Spleen (tissue), 11 donors: ENCODE measurements at regions not wholly inside any gene's neighbourhood (a gene's known extent, or its start where the extent isn't known, plus 50 kb on each side); places are given as distances from the start of the nearest gene placed in this dataset.

Source experiments
- DNase-seq: peaks from one replicate; pipeline ENCODE4 v3.0.0-alpha.2; 2020
- H3K27ac ChIP-seq, 8 donors: fragments of 200-600 bp; sonication (generic) in 7 of 8; 1 replicate in 4 of 8; 2 replicates in 4 of 8; pipeline versions ENCODE4 v1.5.0 to v1.8.0; 2016 to 2021; ENCODE audit warnings: inconsistent platforms in 4 of 8, mild to moderate bottlenecking in 4 of 8, moderate library complexity in 1 of 8
- H3K27me3 ChIP-seq, 7 donors: fragments of 200-600 bp; sonication (generic) in 6 of 7; replicated peaks in 1 of 7; 1 replicate in 4 of 7; 2 replicates in 3 of 7; pipeline versions ENCODE4 v1.5.0 to v1.8.0; 2016 to 2021; ENCODE audit warnings: inconsistent platforms in 3 of 7, mild to moderate bottlenecking in 1 of 7
- H3K36me3 ChIP-seq, 6 donors: fragments of 200-600 bp; sonication (generic) in 5 of 6; 1 replicate in 4 of 6; 2 replicates in 2 of 6; pipeline versions ENCODE4 v1.5.0 to v1.8.0; 2016 to 2021; ENCODE audit warnings: inconsistent platforms in 2 of 6
- H3K4me1 ChIP-seq, 6 donors: fragments of 200-600 bp; sonication (generic) in 5 of 6; 1 replicate in 3 of 6; 2 replicates in 3 of 6; pipeline versions ENCODE4 v1.5.0 to v1.8.0; 2016 to 2021; ENCODE audit warnings: inconsistent platforms in 3 of 6
- H3K4me3 ChIP-seq, 8 donors: fragments of 200-600 bp; sonication (generic) in 7 of 8; 1 replicate in 4 of 8; 2 replicates in 4 of 8; pipeline versions ENCODE4 v1.5.0 to v1.8.0; 2016 to 2021; ENCODE audit warnings: inconsistent platforms in 4 of 8, mild to moderate bottlenecking in 4 of 8, moderate library complexity in 2 of 8
- H3K9me3 ChIP-seq, 8 donors: fragments of 200-600 bp; sonication (generic) in 7 of 8; 1 replicate in 4 of 8; 2 replicates in 4 of 8; pipeline versions ENCODE4 v1.5.0 to v1.8.0; 2016 to 2021; ENCODE audit warnings: inconsistent platforms in 4 of 8
- CTCF ChIP-seq, 11 experiments: fragments of 200-600 bp in 7 of 11; fragments of 450-650 bp in 4 of 11; sonication (generic) in 4 of 11; IDR thresholded peaks in 8 of 11; conservative IDR thresholded peaks in 3 of 11; 1 replicate in 7 of 11; 2 replicates in 4 of 11; pipeline versions ENCODE4 v1.4.0 to v1.8.0; 2016 to 2021; ENCODE audit warnings: antibody characterized with exemption in 11 of 11, inconsistent platforms in 4 of 11, mild to moderate bottlenecking in 1 of 11
- POLR2A ChIP-seq, 3 donors: fragments of 450-650 bp; IDR thresholded peaks; one replicate each; pipeline ENCODE4 v1.5.1; 2017; ENCODE audit warnings: antibody characterized with exemption in 3 of 3, mild to moderate bottlenecking in 1 of 3
- POLR2AphosphoS5 ChIP-seq, 3 donors: sonication (generic); formaldehyde crosslinking; IDR thresholded peaks; one replicate each; pipeline ENCODE4 v1.5.1; 2017; ENCODE audit warnings: antibody characterized with exemption in 3 of 3
- WGBS, 5 donors: extraction: QIAGEN DNeasy Blood & Tissue Kit in 3 of 5; methylation state at CpG; one replicate each; pipeline versions ENCODE4 v1.1.5 to v1.1.7; 2013 to 2018; 5-methylcytosine and 5-hydroxymethylcytosine counted together
- intact Hi-C: fragments of 100-400 bp; cut with DNase I; formaldehyde crosslinking; loops from one replicate; pipeline ENCODE4 v1.15.0; 2023; ENCODE audit warnings: low total_unique reads
- donor health status: healthy with polysubstance abuse.
- donor health status: DM: no; HTN: no; CAD: no; lungs with moderate emphysema.
- donor health status: DM: no; HTN: no; CAD: no.
- donor health status: Bipolar disorder and iron deficiency.
- donor health status: healthy.
- donor health status: DM: no; HTN: no; CAD: no.
- donor health status: DM: yes; HTN: yes; CAD: no.

GRCh38 chr11:123258877-123259276, 63.8 kb upstream of the CLMP start:
- peaks cover 0 to 27% (median 0%) of the 10 kb centered on the region in 7 donors for H3K27me3 ChIP-seq
- H3K4me3 ChIP-seq = no peak overlapping the region
- WGBS, 5 donors = 15 to 80% (median 44%) methylated on average over 2 of the region's 2 CpGs
- intact Hi-C loops = no loop called here
- H3K27ac ChIP-seq = no peak overlapping the region
- peaks cover 0 to 14% (median 8%) of the 10 kb centered on the region in 6 donors for H3K4me1 ChIP-seq
- peaks cover 0 to 21% (median 10%) of the 10 kb centered on the region in 8 donors for H3K9me3 ChIP-seq
- H3K36me3 ChIP-seq = no peaks in the 10 kb centered on the region
- DNase-seq = no peak
- TF ChIP-seq CTCF (IDR thresholded peaks at IDR 0.05 in 8 of 11, conservative IDR thresholded peaks at IDR 0.05 in 3 of 11) (no peak), POLR2A (IDR thresholded peaks at IDR 0.05) (no peak), POLR2AphosphoS5 (IDR thresholded peaks at IDR 0.05) (no peak)

DNA sequence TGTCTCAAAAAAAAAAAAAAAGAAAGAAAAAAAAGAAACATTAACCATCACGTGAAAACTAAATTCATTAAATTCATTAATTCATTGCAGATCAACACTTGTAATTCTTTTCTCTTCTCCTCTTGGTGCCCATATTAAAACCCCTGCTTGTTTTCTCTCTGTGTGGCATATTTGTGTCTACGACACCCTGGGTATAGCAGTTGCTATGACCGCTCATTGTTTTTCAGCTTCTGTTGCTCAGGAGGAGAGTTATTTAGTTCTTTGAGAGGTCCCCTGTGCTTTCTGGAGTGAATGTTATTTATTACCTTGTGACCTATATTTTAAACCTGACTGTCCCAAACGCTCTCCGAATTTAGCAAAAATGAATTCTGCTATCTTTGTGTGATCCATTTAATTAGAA, 62.3 kb upstream of the CLMP start:
- H3K9me3 ChIP-seq = peaks cover 0 to 21% (median 10%) of the 10 kb centered on the region in 8 donors
- intact Hi-C loops = no loop called here
- WGBS, 5 donors = 88 to 96% (median 91%) methylated on average over 5 of the region's 5 CpGs

GRCh38 chr11:123255909-123256308, 60.9 kb upstream of the CLMP start:
- no peak for TF ChIP-seq POLR2AphosphoS5 (IDR thresholded peaks at IDR 0.05)
- 60 to 79% (median 67%) methylated on average over 8 of the region's 8 CpGs for WGBS, 5 donors
- H3K27ac ChIP-seq = no peak overlapping the region
- peaks cover 0 to 5% (median 0%) of the 10 kb centered on the region in 7 donors for H3K27me3 ChIP-seq
- H3K36me3 ChIP-seq = no peaks in the 10 kb centered on the region
- H3K4me1 ChIP-seq = peaks cover 0 to 3% (median under 1%) of the 10 kb centered on the region in 6 donors
- no peak overlapping the region for H3K4me3 ChIP-seq
- intact Hi-C loops = no loop called here
- DNase-seq = no peak
- peaks cover 0 to 21% (median 10%) of the 10 kb centered on the region in 8 donors for H3K9me3 ChIP-seq

More for the DNA sequence above, 62.3 kb upstream of the CLMP start:
- peaks cover 0 to 15% (median 0%) of the 10 kb centered on the region in 7 donors for H3K27me3 ChIP-seq
- H3K4me3 ChIP-seq = no peak overlapping the region
- no peak overlapping the region for H3K27ac ChIP-seq
- DNase-seq = no peak
- TF ChIP-seq CTCF (IDR thresholded peaks at IDR 0.05 in 8 of 11, conservative IDR thresholded peaks at IDR 0.05 in 3 of 11) (no peak), POLR2AphosphoS5 (IDR thresholded peaks at IDR 0.05) (no peak), POLR2A (IDR thresholded peaks at IDR 0.05) (no peak)
- H3K36me3 ChIP-seq = no peaks in the 10 kb centered on the region
- H3K4me1 ChIP-seq = peaks cover 0 to 13% (median 8%) of the 10 kb centered on the region in 6 donors

DNA sequence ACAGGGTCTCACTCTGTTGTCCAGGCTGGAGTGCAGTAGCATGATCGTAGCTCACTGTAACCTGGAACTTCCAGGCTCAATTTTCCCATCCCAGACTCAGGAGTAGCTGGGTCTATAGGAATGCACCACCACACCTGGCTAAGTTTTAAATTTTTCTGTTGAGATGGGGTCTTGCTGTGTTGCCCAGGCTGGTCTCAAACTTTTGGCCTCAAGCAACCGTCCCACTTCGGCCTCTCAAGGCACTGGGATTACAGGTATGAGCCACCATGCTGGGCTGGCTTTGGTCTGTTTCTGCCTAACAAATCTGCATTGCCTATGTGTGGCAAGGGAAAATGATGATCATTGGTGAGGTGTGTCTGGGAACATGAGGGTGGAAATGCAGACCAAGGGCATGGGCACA, 59.3 kb upstream of the CLMP start:
- Histone ChIP-seq H3K4me3 (no peak overlapping the region), H3K4me1 (no peaks in the 10 kb centered on the region), H3K36me3 (no peaks in the 10 kb centered on the region), H3K27me3 (peaks cover 0 to 3% (median 0%) of the 10 kb centered on the region in 7 donors), H3K27ac (no peak overlapping the region), H3K9me3 (peaks cover 0 to 17% (median 10%) of the 10 kb centered on the region in 8 donors)
- no peak for DNase-seq
- 86 to 94% (median 88%) methylated on average over 3 of the region's 3 CpGs for WGBS, 5 donors
- TF ChIP-seq POLR2AphosphoS5 (IDR thresholded peaks at IDR 0.05) (no peak), POLR2A (IDR thresholded peaks at IDR 0.05) (no peak), CTCF (IDR thresholded peaks at IDR 0.05 in 8 of 11, conservative IDR thresholded peaks at IDR 0.05 in 3 of 11) (no peak)
- intact Hi-C loops = no loop called here

GRCh38 chr11:123253911-123254310, 58.9 kb upstream of the CLMP start:
- no peak for DNase-seq
- H3K27ac ChIP-seq = no peak overlapping the region

More at GRCh38 chr11:123253911-123254310, 58.9 kb upstream of the CLMP start:
- Histone ChIP-seq H3K4me1 (no peaks in the 10 kb centered on the region), H3K36me3 (no peaks in the 10 kb centered on the region), H3K27me3 (peaks cover 0 to 3% (median 0%) of the 10 kb centered on the region in 7 donors), H3K9me3 (peaks cover 0 to 13% (median 9%) of the 10 kb centered on the region in 8 donors), H3K4me3 (no peak overlapping the region)
- 81 to 90% (median 85%) methylated on average over 3 of the region's 3 CpGs for WGBS, 5 donors
- TF ChIP-seq POLR2A (IDR thresholded peaks at IDR 0.05) = no peak
- TF ChIP-seq POLR2AphosphoS5 (IDR thresholded peaks at IDR 0.05) = no peak
- intact Hi-C loops = no loop called here
